Rectal smooth muscle tissue (tissue), 1 donor: ENCODE measurements at regions not wholly inside any gene's neighbourhood (a gene's known extent, or its start where the extent isn't known, plus 50 kb on each side); places are given as distances from the start of the nearest gene placed in this dataset.

Source experiments
- H3K27ac ChIP-seq: one replicate; pipeline ENCODE4 v1.7.0; 2013; ENCODE audit warnings: low read depth, low read length, inconsistent platforms
- H3K27me3 ChIP-seq: one replicate; pipeline ENCODE4 v1.7.0; 2013; ENCODE audit warnings: low read length; ENCODE audit not compliant: control insufficient read depth, insufficient read depth
- H3K36me3 ChIP-seq: one replicate; pipeline ENCODE4 v1.7.0; 2013; ENCODE audit warnings: low read length; ENCODE audit not compliant: control insufficient read depth, insufficient read depth
- H3K4me1 ChIP-seq: one replicate; pipeline ENCODE4 v1.7.0; 2013; ENCODE audit warnings: low read length; ENCODE audit not compliant: control insufficient read depth, insufficient read depth
- H3K4me3 ChIP-seq: one replicate; pipeline ENCODE4 v1.7.0; 2013; ENCODE audit warnings: low read length
- H3K9ac ChIP-seq: one replicate; pipeline ENCODE4 v1.7.0; 2013; ENCODE audit warnings: low read length

- Histone ChIP-seq H3K36me3 (no peaks in the 10 kb centered on the region), H3K4me3 (no peak overlapping the region), H3K9ac (no peak overlapping the region), H3K27me3 (no peaks in the 10 kb centered on the region), H3K4me1 (no peaks in the 10 kb centered on the region), H3K27ac (no peak overlapping the region)
Measured at GRCh38 chr9:118313965-118314364, 609.8 kb downstream of the TLR4 start.

GRCh38 chr9:118316831-118317343 lies 612.7 kb downstream of the TLR4 start:
- Histone ChIP-seq H3K27ac (no peak overlapping the region), H3K27me3 (no peaks in the 10 kb centered on the region), H3K4me3 (no peak overlapping the region), H3K36me3 (no peaks in the 10 kb centered on the region), H3K4me1 (no peaks in the 10 kb centered on the region), H3K9ac (no peak overlapping the region)

- H3K27ac ChIP-seq, result no peak overlapping the region
- no peaks in the 10 kb centered on the region for H3K36me3 ChIP-seq
- no peaks in the 10 kb centered on the region for H3K27me3 ChIP-seq
- no peak overlapping the region for H3K4me3 ChIP-seq
- no peak overlapping the region for H3K9ac ChIP-seq
- no peaks in the 10 kb centered on the region for H3K4me1 ChIP-seq
Measured at GRCh38 chr9:118318770-118319431, 614.7 kb downstream of the TLR4 start.

- Histone ChIP-seq H3K36me3 (no peaks in the 10 kb centered on the region), H3K27me3 (no peaks in the 10 kb centered on the region), H3K4me3 (no peak overlapping the region), H3K27ac (no peak overlapping the region), H3K4me1 (no peaks in the 10 kb centered on the region), H3K9ac (no peak overlapping the region)
Measured at GRCh38 chr9:118321788-118322187, 617.6 kb downstream of the TLR4 start.

GRCh38 chr9:118324706-118325105 lies 620.5 kb downstream of the TLR4 start:
- H3K27ac ChIP-seq, result no peak overlapping the region
- no peak overlapping the region for H3K4me3 ChIP-seq
- no peaks in the 10 kb centered on the region for H3K4me1 ChIP-seq
- H3K9ac ChIP-seq, result no peak overlapping the region
- no peaks in the 10 kb centered on the region for H3K27me3 ChIP-seq
- no peaks in the 10 kb centered on the region for H3K36me3 ChIP-seq

GRCh38 chr9:118325757-118326156 lies 621.6 kb downstream of the TLR4 start:
- Histone ChIP-seq H3K9ac (no peak overlapping the region), H3K27ac (no peak overlapping the region), H3K4me1 (no peaks in the 10 kb centered on the region), H3K4me3 (no peak overlapping the region), H3K27me3 (no peaks in the 10 kb centered on the region), H3K36me3 (no peaks in the 10 kb centered on the region)

- no peaks in the 10 kb centered on the region for H3K36me3 ChIP-seq
- no peak overlapping the region for H3K9ac ChIP-seq
- H3K4me3 ChIP-seq, result no peak overlapping the region
- H3K4me1 ChIP-seq, result no peaks in the 10 kb centered on the region
- no peak overlapping the region for H3K27ac ChIP-seq
- no peaks in the 10 kb centered on the region for H3K27me3 ChIP-seq
Measured at GRCh38 chr9:118326326-118326725, 622.1 kb downstream of the TLR4 start.

- no peak overlapping the region for H3K27ac ChIP-seq
- H3K9ac ChIP-seq, result no peak overlapping the region
- no peaks in the 10 kb centered on the region for H3K4me1 ChIP-seq
- H3K27me3 ChIP-seq, result no peaks in the 10 kb centered on the region
- no peaks in the 10 kb centered on the region for H3K36me3 ChIP-seq
- H3K4me3 ChIP-seq, result no peak overlapping the region
Measured at GRCh38 chr9:118330191-118330986, 626.2 kb downstream of the TLR4 start.

- Histone ChIP-seq H3K27ac (no peak overlapping the region), H3K4me1 (no peaks in the 10 kb centered on the region), H3K27me3 (no peaks in the 10 kb centered on the region), H3K36me3 (no peaks in the 10 kb centered on the region), H3K4me3 (no peak overlapping the region), H3K9ac (no peak overlapping the region)
Measured at GRCh38 chr9:118331622-118332045, 627.4 kb downstream of the TLR4 start.

GRCh38 chr9:118336250-118336942 lies 632.2 kb downstream of the TLR4 start:
- Histone ChIP-seq H3K27ac (no peak overlapping the region), H3K4me3 (no peak overlapping the region), H3K36me3 (no peaks in the 10 kb centered on the region), H3K27me3 (no peaks in the 10 kb centered on the region), H3K9ac (no peak overlapping the region), H3K4me1 (no peaks in the 10 kb centered on the region)

- no peaks in the 10 kb centered on the region for H3K4me1 ChIP-seq
- no peak overlapping the region for H3K27ac ChIP-seq
- no peak overlapping the region for H3K9ac ChIP-seq
- H3K4me3 ChIP-seq, result no peak overlapping the region
- H3K36me3 ChIP-seq, result no peaks in the 10 kb centered on the region
- no peaks in the 10 kb centered on the region for H3K27me3 ChIP-seq
Measured at GRCh38 chr9:118336943-118337330, 632.7 kb downstream of the TLR4 start.

- Histone ChIP-seq H3K36me3 (no peaks in the 10 kb centered on the region), H3K27me3 (no peaks in the 10 kb centered on the region), H3K9ac (no peak overlapping the region), H3K4me3 (no peak overlapping the region), H3K27ac (no peak overlapping the region), H3K4me1 (no peaks in the 10 kb centered on the region)
Measured at GRCh38 chr9:118360036-118360435, 655.8 kb downstream of the TLR4 start.
